GM19452 (cell line): ENCODE measurements at regions not wholly inside any gene's neighbourhood (a gene's known extent, or its start where the extent isn't known, plus 50 kb on each side); places are given as distances from the start of the nearest gene placed in this dataset.
"Not testable (repeated sequence)": the region's sequence is repeated elsewhere in the genome, so short reads cannot be mapped to it uniquely, and the experiment has no call there.

ENCODE experiments used
- ATAC-seq: cut with Tn5 transposase; IDR thresholded peaks from one replicate; pipeline ENCODE4 v1.9.1; 2021; ENCODE audit not compliant: unreplicated experiment

DNA sequence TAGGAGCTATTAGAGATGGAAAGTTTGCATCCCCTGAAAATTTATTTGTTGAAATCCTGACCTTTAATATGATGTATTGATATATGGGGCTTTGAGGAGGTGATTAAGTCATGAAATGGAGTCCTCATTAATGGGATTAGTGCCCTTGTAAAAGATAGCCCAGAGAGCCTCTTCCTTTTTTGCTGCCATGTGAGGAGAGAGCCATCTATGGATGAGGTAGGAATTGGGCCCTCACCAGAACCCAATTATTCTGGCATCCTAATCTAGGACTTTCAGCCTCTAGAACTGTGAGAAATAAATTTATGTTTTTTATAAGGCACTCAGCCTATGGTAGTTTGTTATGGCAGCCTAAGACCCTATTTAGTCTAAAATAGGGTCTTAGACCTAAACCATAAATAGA, 250.2 kb upstream of the SLITRK1 start:
- no peak for ATAC-seq

- no peak for ATAC-seq
Observed at GRCh38 chr13:84131249-84131648, 249.0 kb upstream of the SLITRK1 start.

DNA sequence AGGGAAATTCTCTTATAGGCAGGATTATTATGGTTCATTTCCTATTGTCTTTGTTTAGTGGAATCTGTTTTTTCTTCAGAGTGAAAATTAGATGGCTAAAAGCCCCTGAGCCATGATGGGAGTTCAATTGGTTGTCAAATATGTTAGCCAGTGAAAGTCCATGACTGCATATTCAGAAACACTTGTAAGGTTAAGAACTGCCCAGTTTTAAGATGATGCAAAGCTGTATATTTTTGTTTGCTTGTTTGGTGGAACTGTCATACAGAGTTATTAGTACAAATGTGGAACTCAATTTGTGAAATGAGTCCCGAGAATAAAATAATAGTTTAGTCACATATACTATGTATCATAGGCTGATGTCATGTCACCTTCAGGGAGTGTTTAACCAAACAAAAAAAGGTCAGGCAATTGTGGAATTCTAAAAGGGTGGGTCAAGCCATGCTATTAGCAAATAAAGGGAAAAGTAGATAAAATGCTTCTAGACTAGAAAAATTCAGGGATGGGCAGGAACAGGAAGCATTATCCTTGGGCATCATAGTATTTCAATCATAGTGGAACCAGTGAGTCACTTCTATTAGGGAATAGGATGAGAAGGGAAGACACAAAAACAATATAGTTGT, 248.3 kb upstream of the SLITRK1 start:
- ATAC-seq: no peak

DNA sequence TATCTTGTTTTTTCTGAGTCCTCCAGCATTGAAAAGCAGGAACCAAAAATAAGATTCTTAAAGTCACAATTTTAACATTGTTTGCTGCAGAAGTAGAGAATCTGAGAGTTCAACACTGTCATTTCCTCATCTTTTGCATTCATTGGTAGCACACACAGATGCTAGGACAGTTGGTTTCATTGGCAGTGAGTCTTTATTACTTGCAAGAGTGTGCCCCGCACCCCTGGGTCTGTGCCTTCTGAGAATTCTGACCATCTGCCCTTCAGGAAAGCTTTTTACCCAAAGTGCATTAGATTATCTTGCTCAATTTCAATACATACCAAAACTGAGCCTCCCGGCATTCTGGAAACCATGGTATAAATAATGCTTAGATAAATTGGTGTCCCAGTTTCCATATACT, 247.7 kb upstream of the SLITRK1 start:
- ATAC-seq: no peak

- ATAC-seq: no peak
Observed at GRCh38 chr13:84127597-84128128, 245.4 kb upstream of the SLITRK1 start.

GRCh38 chr13:84126671-84127171, 244.4 kb upstream of the SLITRK1 start:
- ATAC-seq: no peak

DNA sequence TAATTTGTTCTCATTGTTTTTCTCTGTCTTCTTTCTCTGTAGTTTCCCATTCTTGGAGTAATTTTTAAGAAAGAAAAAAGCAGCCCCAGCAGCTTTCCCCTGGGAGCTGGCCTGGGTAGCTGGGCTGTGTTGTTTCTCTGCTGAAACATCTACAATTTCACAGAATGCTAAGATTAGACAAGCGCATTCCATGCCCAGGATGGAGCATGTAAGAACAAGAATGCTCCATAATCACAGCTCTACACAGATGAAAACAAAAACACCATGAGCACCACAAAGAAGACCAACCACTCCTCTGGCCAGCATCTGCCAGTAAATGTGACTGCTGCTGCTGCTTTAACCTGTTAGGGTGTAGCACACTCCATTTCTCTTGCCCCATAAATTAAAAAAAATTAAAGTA, 239.2 kb upstream of the SLITRK1 start:
- no peak for ATAC-seq

DNA sequence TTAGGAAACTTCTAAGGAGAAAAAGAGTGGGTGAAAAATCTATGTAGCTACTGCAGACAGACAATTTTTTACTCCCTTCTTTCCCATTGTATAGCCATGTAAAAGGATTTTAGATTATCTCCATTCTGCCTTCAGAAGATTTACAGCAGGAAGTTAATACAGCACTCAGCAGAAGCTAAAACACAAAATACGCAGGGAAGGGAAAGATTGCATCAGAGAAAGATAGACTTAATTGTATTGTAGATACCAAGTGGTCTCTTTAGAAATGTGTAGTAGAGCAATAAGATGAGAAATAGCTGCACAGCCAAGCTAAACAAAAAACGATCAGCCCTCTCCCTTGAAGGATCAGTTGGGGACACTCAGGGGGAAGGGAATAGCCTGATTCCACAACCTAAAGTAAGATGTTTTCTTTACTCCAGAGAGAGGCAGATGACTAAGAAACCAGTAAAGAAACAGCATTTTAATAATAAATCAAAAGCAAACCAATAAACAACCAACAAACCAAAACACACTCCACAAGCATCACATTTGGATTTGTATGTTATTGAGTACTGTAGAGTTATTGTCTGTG, 236.7 kb upstream of the SLITRK1 start:
- no peak for ATAC-seq

GRCh38 chr13:84098273-84098672, 216.0 kb upstream of the SLITRK1 start:
- ATAC-seq: no peak

DNA sequence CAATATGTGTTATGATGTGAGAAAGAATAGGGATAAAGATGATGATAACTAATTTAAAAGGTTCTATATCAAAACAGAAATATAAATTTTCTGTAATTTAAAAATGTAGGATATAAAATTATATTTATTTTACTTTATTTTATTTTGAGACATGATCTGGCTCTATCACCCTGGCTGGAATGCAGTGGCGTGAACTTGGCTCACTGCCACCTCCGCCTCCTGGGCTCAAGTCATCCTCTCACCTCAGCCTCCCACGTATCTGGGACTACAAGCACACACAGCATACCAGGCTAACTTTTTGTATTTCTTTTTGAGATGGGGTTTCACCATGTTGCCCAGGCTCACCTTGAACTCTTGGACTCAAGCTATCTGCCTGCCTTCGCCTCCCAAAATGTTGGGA, 214.9 kb upstream of the SLITRK1 start:
- ATAC-seq: no peak

DNA sequence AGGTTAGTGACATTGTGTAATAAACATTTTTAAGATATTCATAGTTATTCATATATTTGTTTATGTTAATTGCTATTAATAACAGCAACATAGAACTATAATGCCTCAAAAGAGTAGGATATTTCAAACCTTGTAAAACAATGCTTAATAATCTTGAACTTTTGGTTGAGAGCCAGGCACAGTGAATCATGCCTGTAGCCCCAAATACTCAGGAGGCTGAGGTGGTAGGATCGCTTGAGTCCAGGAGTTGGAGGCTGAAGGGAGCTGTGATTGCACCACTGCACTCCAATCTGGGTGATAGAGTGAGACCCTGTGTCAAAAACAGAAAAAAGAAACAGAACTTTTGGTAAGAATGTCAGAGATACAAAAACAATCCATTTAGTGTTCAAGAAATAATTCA, 213.9 kb upstream of the SLITRK1 start:
- no peak for ATAC-seq

- no peak for ATAC-seq
Observed at GRCh38 chr13:84088996-84089395, 206.7 kb upstream of the SLITRK1 start.

GRCh38 chr13:84086847-84087162, 204.5 kb upstream of the SLITRK1 start:
- ATAC-seq: no peak

DNA sequence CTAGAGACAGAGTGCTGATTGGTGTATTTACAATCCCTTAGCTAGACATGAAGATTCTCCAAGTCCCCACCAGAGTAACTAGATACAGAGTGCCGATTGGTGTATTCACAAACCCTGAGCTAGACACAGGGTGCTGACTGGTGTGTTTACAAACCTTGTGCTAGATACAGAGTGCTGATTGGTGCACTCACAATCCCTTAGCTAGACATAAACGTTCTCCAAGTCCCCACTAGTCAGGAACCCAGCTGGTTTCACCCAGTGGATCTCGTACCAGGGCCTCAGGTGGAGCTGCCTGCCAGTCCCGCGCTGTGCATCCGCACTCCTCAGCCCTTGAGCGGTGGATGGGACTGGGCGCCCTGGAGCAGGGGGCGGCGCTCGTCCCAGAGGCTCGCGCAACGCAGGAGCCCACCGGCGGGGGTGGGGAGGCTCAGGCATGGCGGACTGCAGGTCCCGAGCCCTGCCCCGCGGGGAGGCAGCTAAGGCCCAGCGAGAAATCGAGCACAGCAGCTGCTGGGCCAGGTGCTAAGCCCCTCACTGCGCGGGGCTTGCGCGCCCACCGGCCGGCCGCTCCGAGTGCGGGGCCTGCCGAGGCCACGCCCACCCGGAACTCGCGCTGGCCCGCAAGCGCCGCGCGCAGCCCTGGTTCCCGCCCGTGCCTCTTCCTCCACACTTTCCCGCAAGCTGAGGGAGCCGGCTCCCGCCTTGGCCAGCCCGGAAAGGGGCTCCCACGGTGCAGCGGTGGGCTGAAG, 204.0 kb upstream of the SLITRK1 start:
- ATAC-seq: not testable (repeated sequence)

DNA sequence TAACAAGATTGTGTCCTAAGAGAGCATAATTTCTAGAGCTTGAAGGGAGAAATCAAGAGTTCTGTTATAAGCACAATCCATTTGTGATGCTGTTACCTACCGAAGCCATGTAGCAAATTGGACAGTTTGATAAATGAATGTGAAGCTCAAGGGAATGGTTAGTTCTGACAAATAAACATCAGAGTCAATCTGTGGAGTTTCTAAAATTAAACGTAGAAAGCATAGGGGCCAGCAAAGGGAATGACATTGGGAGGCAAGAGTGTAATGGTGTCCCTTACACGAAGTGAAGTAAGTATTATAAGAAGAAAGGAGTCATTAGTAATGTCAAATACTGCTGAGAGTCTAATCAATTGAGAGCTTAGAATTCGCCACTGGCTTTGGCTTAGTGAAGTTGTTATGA, 200.2 kb upstream of the SLITRK1 start:
- no peak for ATAC-seq

DNA sequence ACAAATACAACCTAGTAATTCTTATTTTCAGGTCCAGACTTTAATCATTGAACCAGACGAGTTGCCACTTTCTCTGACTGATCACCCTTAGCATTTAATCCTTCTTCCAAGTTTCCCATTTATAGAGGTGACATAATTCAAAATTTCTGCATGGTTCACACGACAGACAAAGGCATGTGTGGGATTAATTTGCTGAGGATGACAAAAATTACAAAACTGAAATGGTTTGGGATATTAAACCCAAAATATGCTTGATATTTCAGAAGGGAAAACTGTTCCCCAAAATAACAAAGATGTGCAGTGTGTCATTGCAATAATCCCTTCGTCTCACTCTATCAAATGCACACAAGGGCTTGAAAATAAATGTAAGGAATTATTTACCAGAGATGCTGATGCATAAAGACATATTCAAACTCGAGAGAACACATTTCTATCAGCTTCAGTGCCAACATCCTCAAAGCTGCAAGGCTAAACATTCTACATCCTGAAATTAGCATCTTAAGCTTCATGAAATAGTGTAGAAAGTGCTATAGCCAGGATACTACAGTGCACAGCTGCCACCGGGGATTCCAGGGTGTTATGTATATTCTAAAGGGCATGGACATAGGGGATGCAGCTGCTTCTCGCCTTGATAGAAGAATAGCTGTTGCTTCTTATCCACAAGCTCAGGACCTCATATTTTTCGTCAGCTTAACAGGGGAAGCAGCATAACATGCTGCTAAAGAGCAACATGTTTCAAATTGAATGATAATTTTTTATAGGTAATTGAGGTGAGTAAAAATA, 198.7 kb upstream of the SLITRK1 start:
- no peak for ATAC-seq

DNA sequence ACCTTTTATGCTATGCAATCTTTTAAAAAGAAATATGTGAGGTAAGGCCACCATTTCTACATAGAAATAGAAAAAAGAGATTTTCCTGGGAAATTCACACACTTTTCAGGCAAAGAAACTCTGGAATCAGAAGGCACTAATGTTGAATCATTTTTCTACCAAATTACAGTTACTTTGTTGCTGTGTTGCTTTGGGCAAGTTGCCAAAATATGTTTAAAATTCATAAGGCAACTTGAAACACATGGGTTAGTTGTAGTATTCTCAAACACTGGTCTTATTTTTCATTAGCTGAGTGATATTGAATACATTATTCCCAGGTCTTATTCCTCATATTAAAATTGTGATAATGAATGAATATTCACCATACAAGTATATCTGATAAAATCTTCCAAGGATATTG, 195.0 kb upstream of the SLITRK1 start:
- ATAC-seq: no peak

- ATAC-seq: no peak
Observed at GRCh38 chr13:84076280-84076679, 194.0 kb upstream of the SLITRK1 start.

DNA sequence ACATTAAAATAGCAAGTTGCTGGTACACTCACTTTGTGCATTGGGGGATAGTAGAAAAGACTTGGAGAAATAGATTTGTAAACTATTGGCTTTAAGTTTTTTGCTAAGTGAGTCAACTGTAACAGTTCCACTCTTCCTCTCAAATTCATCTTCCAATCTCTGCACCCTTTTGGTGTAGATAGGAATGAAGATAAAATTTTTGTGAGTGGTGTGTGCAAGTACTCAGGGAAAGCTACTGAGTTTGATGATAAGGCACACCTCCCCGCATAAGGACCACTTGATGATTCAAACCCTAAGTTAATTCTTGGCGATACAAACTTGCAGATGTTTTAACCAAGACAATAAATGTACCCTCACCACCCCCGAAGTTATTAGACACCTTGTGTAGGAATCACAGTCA, 168.3 kb upstream of the SLITRK1 start:
- ATAC-seq: no peak

GRCh38 chr13:84049443-84050219, 167.4 kb upstream of the SLITRK1 start:
- no peak for ATAC-seq

DNA sequence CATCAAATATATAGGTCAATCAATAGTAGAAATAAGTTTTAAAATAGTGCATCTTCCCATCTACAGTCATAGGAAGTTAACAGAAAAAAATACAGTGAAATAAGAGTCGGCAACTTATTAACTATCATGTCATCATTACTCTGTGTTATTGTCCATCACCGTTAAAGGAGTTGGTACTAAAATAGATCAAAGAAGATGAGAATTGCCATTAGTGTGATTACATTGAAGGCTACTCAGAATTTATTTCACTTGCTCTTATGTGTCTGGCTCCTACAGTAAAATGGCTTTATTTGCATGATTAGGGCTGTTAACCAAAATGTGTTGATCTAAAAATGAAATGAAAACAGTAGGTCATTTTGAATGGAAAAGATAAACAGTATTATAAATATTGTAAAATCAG, 162.5 kb upstream of the SLITRK1 start:
- ATAC-seq: no peak
